ENCODE measurements at regions not wholly inside any gene's neighbourhood (a gene's known extent, or its start where the extent isn't known, plus 50 kb on each side); places are given as distances from the start of the nearest gene placed in this dataset.

GRCh38 chr2:126264625-126265024, 391.3 kb upstream of the GYPC start (continued):
- TF ChIP-seq ZNF462 (CRISPR knock-in tag; IDR thresholded peaks at IDR 0.05) (no peak), ETS1 (IDR thresholded peaks at IDR 0.05) (no peak), NANOG (IDR thresholded peaks at IDR 0.05; ENCODE audit: borderline replicate concordance) (no peak), POLR2AphosphoS5 (IDR thresholded peaks at IDR 0.05; ENCODE audit: low read depth) (no peak), EZH2phosphoT487 (IDR thresholded peaks at IDR 0.05; ENCODE audit: unreplicated experiment) (no peak)

- H3K9me3 Mint-ChIP-seq = no peaks in the 10 kb centered on the region
- no peak for ATAC-seq
- no peak for TF ChIP-seq CREB1 (CRISPR knock-in tag; IDR thresholded peaks at IDR 0.05; ENCODE audit: low read depth)
- no peak for TF ChIP-seq POLR2AphosphoS5 (IDR thresholded peaks at IDR 0.05; ENCODE audit: low read depth)
- no peak for TF ChIP-seq ZNF114 (CRISPR knock-in tag; IDR thresholded peaks at IDR 0.05)
- no peak for TF ChIP-seq CTCF (conservative IDR thresholded peaks at IDR 0.05; ENCODE audit: low read depth in 2 of 2)
- TF ChIP-seq REST (IDR thresholded peaks at IDR 0.05; ENCODE audit: unreplicated experiment) = no peak
- no peak for TF ChIP-seq ZNF331 (CRISPR knock-in tag; IDR thresholded peaks at IDR 0.05; ENCODE audit: low read depth)
- no peak for TF ChIP-seq EZH2phosphoT487 (IDR thresholded peaks at IDR 0.05; ENCODE audit: unreplicated experiment)
Observed at GRCh38 chr2:126269911-126270310, 386.0 kb upstream of the GYPC start.

More at GRCh38 chr2:126269911-126270310, 386.0 kb upstream of the GYPC start:
- no peak overlapping the region for H3K4me2 ChIP-seq
- H3K27ac ChIP-seq (ENCODE audit: low read depth) = no peak overlapping the region
- no peak overlapping the region for H3K4me3 ChIP-seq
- no peaks in the 10 kb centered on the region for H3F3A ChIP-seq (replicated peaks; ENCODE audit: low read depth)
- Mint-ChIP-seq H3K27me3 (ENCODE audit: insufficient read depth, low read depth, poor library complexity) (peaks cover 2% of the 10 kb centered on the region), H3K4me1 (no peaks in the 10 kb centered on the region), H3K4me3 (no peak overlapping the region), H3K36me3 (ENCODE audit: low read depth) (no peaks in the 10 kb centered on the region), H3K27ac (no peak overlapping the region)
- no peaks in the 10 kb centered on the region for H3K27me3 ChIP-seq (ENCODE audit: insufficient read depth)
- no peaks in the 10 kb centered on the region for H3K79me2 ChIP-seq (replicated peaks; ENCODE audit: insufficient read depth)
- H3K4me1 ChIP-seq (ENCODE audit: insufficient read depth) = no peaks in the 10 kb centered on the region
- H3K9me2 ChIP-seq (ENCODE audit: insufficient read depth) = no peaks in the 10 kb centered on the region
- H2AFZ ChIP-seq = no peak overlapping the region
- H3K36me3 ChIP-seq (ENCODE audit: insufficient read depth) = no peaks in the 10 kb centered on the region
- H4K20me1 ChIP-seq (replicated peaks; ENCODE audit: insufficient read depth) = no peaks in the 10 kb centered on the region
- no peak for DNase-seq (ENCODE audit: low spot score)
